ENCODE measurements at regions not wholly inside any gene's neighbourhood (a gene's known extent, or its start where the extent isn't known, plus 50 kb on each side); places are given as distances from the start of the nearest gene placed in this dataset.
A peak's percentile ranks its signal among the peaks of the same experiment; 100 is the strongest.

DNA sequence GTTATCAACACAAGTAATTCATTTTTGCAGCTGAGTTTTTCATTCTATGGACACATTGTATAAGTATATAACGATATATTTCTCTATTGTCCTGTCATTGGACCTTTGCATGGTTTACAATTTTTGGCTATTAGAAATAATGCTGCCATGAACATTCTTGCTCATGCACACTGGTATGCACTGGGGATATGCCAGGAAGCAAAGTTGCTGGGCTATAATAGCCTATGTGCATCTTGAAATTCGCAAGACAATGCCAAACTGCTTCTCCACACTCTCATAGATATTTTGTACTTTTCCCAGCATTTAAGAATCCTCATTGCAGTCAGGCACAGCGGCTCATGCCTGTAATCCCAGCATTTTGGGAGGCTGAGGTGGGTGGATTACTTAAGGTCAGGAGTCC lies 852.6 kb upstream of the ID2 start:
- Mint-ChIP-seq H3K27ac (no peak overlapping the region), H3K36me3 (ENCODE audit: low read depth) (peaks cover 11% of the 10 kb centered on the region), H3K4me1 (ENCODE audit: low read depth) (peaks cover 47% of the 10 kb centered on the region), H3K4me3 (no peak overlapping the region), H3K9me3 (peaks cover 22% of the 10 kb centered on the region), H3K27me3 (ENCODE audit: insufficient read depth) (peaks cover 2% of the 10 kb centered on the region)
- DNase-seq (ENCODE audit: low spot score): no peak
- intact Hi-C loops (cut with micrococcal nuclease): loop anchor here (5.0 kb wide), 2 partner anchors 302 to 778 kb away; no protein-coding TSS in a partner anchor

GRCh38 chr2:7830616-7831015 lies 851.2 kb upstream of the ID2 start:
- Mint-ChIP-seq H3K27ac (no peak overlapping the region), H3K36me3 (ENCODE audit: low read depth) (peaks cover 9% of the 10 kb centered on the region), H3K27me3 (ENCODE audit: insufficient read depth) (peaks cover 5% of the 10 kb centered on the region), H3K9me3 (peaks cover 18% of the 10 kb centered on the region), H3K4me1 (ENCODE audit: low read depth) (peaks cover 42% of the 10 kb centered on the region), H3K4me3 (no peak overlapping the region)
- intact Hi-C loops (cut with micrococcal nuclease): no loop called here
- no peak for DNase-seq (ENCODE audit: low spot score)

GRCh38 chr2:7835151-7835550 lies 846.7 kb upstream of the ID2 start:
- no peak overlapping the region for H3K4me3 Mint-ChIP-seq
- no peak for DNase-seq (ENCODE audit: low spot score)
- peaks cover 23% of the 10 kb centered on the region for H3K4me1 Mint-ChIP-seq (ENCODE audit: low read depth)
- no peak overlapping the region for H3K27ac Mint-ChIP-seq
- peaks cover 8% of the 10 kb centered on the region for H3K9me3 Mint-ChIP-seq
- H3K36me3 Mint-ChIP-seq (ENCODE audit: low read depth): peaks cover 4% of the 10 kb centered on the region
- H3K27me3 Mint-ChIP-seq (ENCODE audit: insufficient read depth): peaks cover 5% of the 10 kb centered on the region
- intact Hi-C loops (cut with micrococcal nuclease): no loop called here

- no peak overlapping the region for H3K4me3 Mint-ChIP-seq
- H3K36me3 Mint-ChIP-seq (ENCODE audit: low read depth): peaks cover 4% of the 10 kb centered on the region
- no peak for DNase-seq (ENCODE audit: low spot score)
- no peak overlapping the region for H3K27ac Mint-ChIP-seq
- peaks cover 17% of the 10 kb centered on the region for H3K4me1 Mint-ChIP-seq (ENCODE audit: low read depth)
- H3K9me3 Mint-ChIP-seq: peaks cover 8% of the 10 kb centered on the region
- H3K27me3 Mint-ChIP-seq (ENCODE audit: insufficient read depth): peaks cover 3% of the 10 kb centered on the region
- intact Hi-C loops (cut with micrococcal nuclease): no loop called here
Measured at GRCh38 chr2:7835693-7836680, 845.9 kb upstream of the ID2 start.

GRCh38 chr2:7837237-7837760 lies 844.6 kb upstream of the ID2 start:
- Mint-ChIP-seq H3K27me3 (ENCODE audit: insufficient read depth) (peaks cover 3% of the 10 kb centered on the region), H3K4me3 (no peak overlapping the region), H3K4me1 (ENCODE audit: low read depth) (peaks cover 23% of the 10 kb centered on the region), H3K36me3 (ENCODE audit: low read depth) (peaks cover 3% of the 10 kb centered on the region), H3K27ac (no peak overlapping the region), H3K9me3 (peaks cover 6% of the 10 kb centered on the region)
- intact Hi-C loops (cut with micrococcal nuclease): no loop called here
- no peak for DNase-seq (ENCODE audit: low spot score)

DNA sequence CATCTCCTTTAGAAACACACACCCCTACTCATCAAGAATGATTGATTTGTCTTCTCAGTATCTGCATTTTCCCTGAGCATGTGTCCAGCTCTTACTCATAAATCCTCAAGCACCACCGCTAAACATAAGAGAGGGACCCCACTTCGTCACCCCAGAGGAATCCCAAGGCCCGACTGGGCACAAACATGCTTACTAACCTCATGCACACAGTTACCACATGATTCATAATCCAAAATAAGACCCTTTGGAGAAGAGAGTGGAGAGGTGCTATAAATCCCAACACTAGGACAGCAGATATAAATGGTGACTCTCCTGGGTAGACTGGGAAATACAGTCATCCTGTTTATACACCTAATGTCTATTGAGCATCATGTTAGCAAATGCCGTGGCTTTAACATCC lies 843.2 kb upstream of the ID2 start:
- intact Hi-C loops (cut with micrococcal nuclease): no loop called here
- H3K27me3 Mint-ChIP-seq (ENCODE audit: insufficient read depth): peaks cover 3% of the 10 kb centered on the region
- peaks cover 3% of the 10 kb centered on the region for H3K9me3 Mint-ChIP-seq
- no peak overlapping the region for H3K4me3 Mint-ChIP-seq
- H3K36me3 Mint-ChIP-seq (ENCODE audit: low read depth): peaks cover 4% of the 10 kb centered on the region
- peaks cover 31% of the 10 kb centered on the region for H3K4me1 Mint-ChIP-seq (ENCODE audit: low read depth)
- DNase-seq (ENCODE audit: low spot score): no peak
- H3K27ac Mint-ChIP-seq: no peak overlapping the region

- no peak overlapping the region for H3K4me3 Mint-ChIP-seq
- intact Hi-C loops (cut with micrococcal nuclease): no loop called here
- no peaks in the 10 kb centered on the region for H3K27me3 Mint-ChIP-seq (ENCODE audit: insufficient read depth)
- H3K4me1 Mint-ChIP-seq (ENCODE audit: low read depth): peaks cover 31% of the 10 kb centered on the region
- H3K27ac Mint-ChIP-seq: no peak overlapping the region
- peaks cover 4% of the 10 kb centered on the region for H3K36me3 Mint-ChIP-seq (ENCODE audit: low read depth)
- no peak for DNase-seq (ENCODE audit: low spot score)
- peaks cover 3% of the 10 kb centered on the region for H3K9me3 Mint-ChIP-seq
Measured at GRCh38 chr2:7840651-7841380, 841.0 kb upstream of the ID2 start.

- Mint-ChIP-seq H3K36me3 (ENCODE audit: low read depth) (peaks cover 4% of the 10 kb centered on the region), H3K4me1 (ENCODE audit: low read depth) (peaks cover 33% of the 10 kb centered on the region)
- intact Hi-C loops (cut with micrococcal nuclease): no loop called here
Measured at GRCh38 chr2:7841751-7842150, 840.1 kb upstream of the ID2 start.

DNA sequence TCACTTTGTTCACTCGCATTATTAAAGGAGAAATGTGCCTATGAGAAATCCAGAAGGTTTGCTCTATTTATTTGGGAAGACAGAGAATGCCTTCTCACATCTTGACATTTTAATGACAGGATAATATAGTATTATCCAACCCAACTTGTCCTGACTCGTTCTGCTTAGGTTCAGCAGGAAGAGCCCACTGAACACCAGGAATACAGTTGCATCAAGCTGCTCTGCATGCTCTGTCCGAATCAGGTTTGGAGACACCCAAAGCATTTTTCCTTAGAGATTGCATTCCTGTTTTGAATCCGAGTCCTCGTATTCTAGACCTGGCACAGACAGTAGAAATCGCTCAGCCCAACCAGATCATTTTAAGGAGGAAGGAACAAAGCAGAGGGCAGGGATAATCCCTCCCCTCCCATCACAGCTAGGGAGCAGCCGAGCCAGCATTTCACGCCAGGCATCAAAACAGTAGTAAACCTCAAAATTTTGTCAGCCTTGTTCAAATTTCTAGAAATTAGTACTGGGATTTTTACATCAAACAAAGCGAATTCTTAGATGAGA lies 837.4 kb upstream of the ID2 start:
- no peak for DNase-seq (ENCODE audit: low spot score)
- intact Hi-C loops (cut with micrococcal nuclease): no loop called here
- H3K4me3 Mint-ChIP-seq: no peak overlapping the region
- H3K27ac Mint-ChIP-seq: no peak overlapping the region
- peaks cover 57% of the 10 kb centered on the region for H3K4me1 Mint-ChIP-seq (ENCODE audit: low read depth)
- peaks cover 4% of the 10 kb centered on the region for H3K36me3 Mint-ChIP-seq (ENCODE audit: low read depth)
- peaks cover 3% of the 10 kb centered on the region for H3K9me3 Mint-ChIP-seq
- no peaks in the 10 kb centered on the region for H3K27me3 Mint-ChIP-seq (ENCODE audit: insufficient read depth)

More at GRCh38 chr2:7841751-7842150, 840.1 kb upstream of the ID2 start:
- no peak for DNase-seq (ENCODE audit: low spot score)
- Mint-ChIP-seq H3K27ac (peak overlapping the region; percentile 44), H3K27me3 (ENCODE audit: insufficient read depth) (no peaks in the 10 kb centered on the region), H3K9me3 (peaks cover 3% of the 10 kb centered on the region), H3K4me3 (no peak overlapping the region)

DNA sequence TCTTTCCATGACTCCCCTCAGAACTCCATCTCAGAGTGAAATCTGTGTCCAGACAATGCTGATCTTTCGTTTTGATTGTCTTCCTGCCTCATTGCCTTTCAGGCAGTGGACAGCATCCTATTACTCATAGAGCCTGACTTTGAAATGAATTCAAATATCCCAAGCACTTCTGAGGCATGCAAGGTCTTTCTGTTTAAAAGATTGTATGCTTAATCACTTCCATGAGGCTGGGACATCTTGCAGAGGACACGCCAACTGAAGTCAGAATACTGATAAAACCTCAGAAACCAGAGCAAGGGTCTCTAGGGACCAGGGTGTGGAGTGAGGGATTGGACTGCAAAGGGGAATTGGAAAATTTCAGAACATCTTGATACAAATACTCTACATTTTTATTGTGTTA lies 836.5 kb upstream of the ID2 start:
- Mint-ChIP-seq H3K4me3 (no peak overlapping the region), H3K27ac (no peak overlapping the region), H3K9me3 (peaks cover 3% of the 10 kb centered on the region), H3K36me3 (ENCODE audit: low read depth) (peaks cover 4% of the 10 kb centered on the region), H3K4me1 (ENCODE audit: low read depth) (peaks cover 57% of the 10 kb centered on the region), H3K27me3 (ENCODE audit: insufficient read depth) (no peaks in the 10 kb centered on the region)
- intact Hi-C loops (cut with micrococcal nuclease): loop anchor here (5.0 kb wide), 2 partner anchors 392 to 457 kb away; no protein-coding TSS in a partner anchor
- DNase-seq (ENCODE audit: low spot score): no peak

GRCh38 chr2:7846607-7847006 lies 835.2 kb upstream of the ID2 start:
- Mint-ChIP-seq H3K36me3 (ENCODE audit: low read depth) (peaks cover 3% of the 10 kb centered on the region), H3K27ac (no peak overlapping the region), H3K9me3 (peaks cover 3% of the 10 kb centered on the region), H3K4me1 (ENCODE audit: low read depth) (peaks cover 49% of the 10 kb centered on the region), H3K4me3 (no peak overlapping the region), H3K27me3 (ENCODE audit: insufficient read depth) (no peaks in the 10 kb centered on the region)
- DNase-seq (ENCODE audit: low spot score): no peak
- intact Hi-C loops (cut with micrococcal nuclease): loop anchor here (1.0 to 5.0 kb wide), 3 partner anchors 121 to 456 kb away; no protein-coding TSS in a partner anchor

GRCh38 chr2:7847321-7847720 lies 834.5 kb upstream of the ID2 start:
- H3K4me3 Mint-ChIP-seq: peak overlapping the region; percentile 19
- DNase-seq (ENCODE audit: low spot score): no peak
- intact Hi-C loops (cut with micrococcal nuclease): loop anchor here (1.0 to 5.0 kb wide), 3 partner anchors 122 to 455 kb away; no protein-coding TSS in a partner anchor

More at GRCh38 chr2:7847321-7847720, 834.5 kb upstream of the ID2 start:
- Mint-ChIP-seq H3K9me3 (no peaks in the 10 kb centered on the region), H3K36me3 (ENCODE audit: low read depth) (peaks cover 3% of the 10 kb centered on the region), H3K27me3 (ENCODE audit: insufficient read depth) (no peaks in the 10 kb centered on the region), H3K27ac (peak overlapping the region; percentile 89), H3K4me1 (ENCODE audit: low read depth) (peaks cover 45% of the 10 kb centered on the region)

Data from activated T-helper 1 cell treated with anti-CD3 and anti-CD28 coated beads, Interleukin-12 subunit alpha, Interleukin-12 subunit beta, Interleukin-2, Interleukin-4 antibody, amounts not matched to agents 30 ng/mL and 10 ng/mL and 1 ng/mL, durations not matched to agents 14 hours and 24 hours and 36 hours (primary cell).